ENCODE measurements at regions not wholly inside any gene's neighbourhood (a gene's known extent, or its start where the extent isn't known, plus 50 kb on each side); places are given as distances from the start of the nearest gene placed in this dataset.

DNA sequence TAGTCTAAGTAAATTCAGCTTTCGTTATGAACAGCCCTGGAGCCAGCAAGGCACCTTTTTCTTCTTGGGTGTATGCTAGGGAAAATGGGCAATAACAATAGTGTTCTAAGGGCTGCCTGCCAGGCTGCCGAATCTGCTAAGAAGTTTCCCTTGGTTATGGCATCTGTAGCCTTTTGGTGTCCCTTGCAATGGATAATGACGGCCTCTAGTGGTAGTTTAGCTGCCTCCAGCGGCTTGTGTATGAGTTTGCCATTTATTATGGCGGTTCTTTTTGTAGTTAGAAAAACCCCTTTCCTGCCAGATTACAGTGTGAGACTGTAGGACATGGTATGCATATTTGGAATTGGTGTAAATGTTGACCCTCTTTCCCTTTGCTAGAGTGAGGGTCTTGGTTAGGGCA, 78.9 kb upstream of the SPIN4 start (continued):
- TF ChIP-seq DNMT1 (CRISPR knock-in tag; IDR thresholded peaks at IDR 0.05) (no peak), ZNF772 (CRISPR knock-in tag; IDR thresholded peaks at IDR 0.05) (no peak), MYC (CRISPR knock-in tag; IDR thresholded peaks at IDR 0.05; ENCODE audit: borderline replicate concordance) (no peak)
- TF ChIP-seq, protein P1, sequence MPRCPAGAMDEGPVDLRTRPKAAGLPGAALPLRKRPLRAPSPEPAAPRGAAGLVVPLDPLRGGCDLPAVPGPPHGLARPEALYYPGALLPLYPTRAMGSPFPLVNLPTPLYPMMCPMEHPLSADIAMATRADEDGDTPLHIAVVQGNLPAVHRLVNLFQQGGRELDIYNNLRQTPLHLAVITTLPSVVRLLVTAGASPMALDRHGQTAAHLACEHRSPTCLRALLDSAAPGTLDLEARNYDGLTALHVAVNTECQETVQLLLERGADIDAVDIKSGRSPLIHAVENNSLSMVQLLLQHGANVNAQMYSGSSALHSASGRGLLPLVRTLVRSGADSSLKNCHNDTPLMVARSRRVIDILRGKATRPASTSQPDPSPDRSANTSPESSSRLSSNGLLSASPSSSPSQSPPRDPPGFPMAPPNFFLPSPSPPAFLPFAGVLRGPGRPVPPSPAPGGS (CRISPR knock-in tag; IDR thresholded peaks at IDR 0.05): no peak

DNA sequence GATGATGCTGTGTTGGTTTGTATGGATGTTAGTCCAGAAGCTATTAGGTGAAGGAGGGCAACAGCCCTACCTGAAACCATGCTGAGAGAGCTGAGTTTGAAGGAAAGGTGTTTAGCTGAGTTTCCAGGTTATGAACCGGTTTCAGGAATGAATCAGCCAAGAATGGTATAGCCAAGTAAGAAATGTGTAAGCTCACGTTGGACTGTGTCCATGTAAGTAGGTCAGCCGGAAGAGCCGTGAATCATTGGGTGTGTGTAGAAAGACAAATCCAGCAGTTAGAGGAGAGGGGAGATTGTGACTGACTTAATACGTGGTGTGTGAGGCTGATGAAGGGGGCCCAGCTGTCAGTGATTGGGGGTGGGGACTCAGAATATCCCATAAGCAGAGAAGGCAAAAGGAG, 77.2 kb upstream of the SPIN4 start:
- no peak overlapping the region for H3K4me3 ChIP-seq (replicated peaks in 1 of 3; ENCODE audit: insufficient read depth in 1 of 3, low read depth in 2 of 3, low read length in 3 of 3)
- TF ChIP-seq ZNF160 (CRISPR knock-in tag; IDR thresholded peaks at IDR 0.05) (no peak), ELF1 (CRISPR knock-in tag; IDR thresholded peaks at IDR 0.05) (no peak), ZBTB38 (CRISPR knock-in tag; IDR thresholded peaks at IDR 0.05) (no peak), ZNF7 (CRISPR knock-in tag; IDR thresholded peaks at IDR 0.05) (no peak), REPIN1 (CRISPR knock-in tag; IDR thresholded peaks at IDR 0.05; ENCODE audit: borderline replicate concordance, low read depth) (no peak), SMC3 (IDR thresholded peaks at IDR 0.05; ENCODE audit: low read length) (no peak), MTF1 (CRISPR knock-in tag; IDR thresholded peaks at IDR 0.05) (no peak), POLR2AphosphoS5 (IDR thresholded peaks at IDR 0.05; ENCODE audit: low read depth, low read length) (no peak), FOXO1 (CRISPR knock-in tag; IDR thresholded peaks at IDR 0.05) (no peak), DR1 (CRISPR knock-in tag; IDR thresholded peaks at IDR 0.05) (no peak), JARID2 (CRISPR knock-in tag; IDR thresholded peaks at IDR 0.05; ENCODE audit: insufficient replicate concordance) (no peak), PHF5A (CRISPR knock-in tag; IDR thresholded peaks at IDR 0.05; ENCODE audit: low read depth, unreplicated experiment) (no peak)
- TF ChIP-seq, protein P2, sequence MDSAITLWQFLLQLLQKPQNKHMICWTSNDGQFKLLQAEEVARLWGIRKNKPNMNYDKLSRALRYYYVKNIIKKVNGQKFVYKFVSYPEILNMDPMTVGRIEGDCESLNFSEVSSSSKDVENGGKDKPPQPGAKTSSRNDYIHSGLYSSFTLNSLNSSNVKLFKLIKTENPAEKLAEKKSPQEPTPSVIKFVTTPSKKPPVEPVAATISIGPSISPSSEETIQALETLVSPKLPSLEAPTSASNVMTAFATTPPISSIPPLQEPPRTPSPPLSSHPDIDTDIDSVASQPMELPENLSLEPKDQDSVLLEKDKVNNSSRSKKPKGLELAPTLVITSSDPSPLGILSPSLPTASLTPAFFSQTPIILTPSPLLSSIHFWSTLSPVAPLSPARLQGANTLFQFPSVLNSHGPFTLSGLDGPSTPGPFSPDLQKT (CRISPR knock-in tag; IDR thresholded peaks at IDR 0.05; ENCODE audit: borderline replicate concordance): no peak
- TF ChIP-seq, protein P3, sequence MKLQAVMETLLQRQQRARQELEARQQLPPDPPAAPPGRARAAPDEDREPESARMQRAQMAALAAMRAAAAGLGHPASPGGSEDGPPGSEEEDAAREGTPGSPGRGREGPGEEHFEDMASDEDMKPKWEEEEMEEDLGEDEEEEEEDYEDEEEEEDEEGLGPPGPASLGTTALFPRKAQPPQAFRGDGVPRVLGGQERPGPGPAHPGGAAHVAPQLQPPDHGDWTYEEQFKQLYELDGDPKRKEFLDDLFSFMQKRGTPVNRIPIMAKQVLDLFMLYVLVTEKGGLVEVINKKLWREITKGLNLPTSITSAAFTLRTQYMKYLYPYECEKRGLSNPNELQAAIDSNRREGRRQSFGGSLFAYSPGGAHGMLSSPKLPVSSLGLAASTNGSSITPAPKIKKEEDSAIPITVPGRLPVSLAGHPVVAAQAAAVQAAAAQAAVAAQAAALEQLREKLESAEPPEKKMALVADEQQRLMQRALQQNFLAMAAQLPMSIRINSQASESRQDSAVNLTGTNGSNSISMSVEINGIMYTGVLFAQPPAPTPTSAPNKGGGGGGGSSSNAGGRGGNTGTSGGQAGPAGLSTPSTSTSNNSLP (IDR thresholded peaks at IDR 0.05; ENCODE audit: low read depth, low read length): no peak
- TF ChIP-seq, protein P4, sequence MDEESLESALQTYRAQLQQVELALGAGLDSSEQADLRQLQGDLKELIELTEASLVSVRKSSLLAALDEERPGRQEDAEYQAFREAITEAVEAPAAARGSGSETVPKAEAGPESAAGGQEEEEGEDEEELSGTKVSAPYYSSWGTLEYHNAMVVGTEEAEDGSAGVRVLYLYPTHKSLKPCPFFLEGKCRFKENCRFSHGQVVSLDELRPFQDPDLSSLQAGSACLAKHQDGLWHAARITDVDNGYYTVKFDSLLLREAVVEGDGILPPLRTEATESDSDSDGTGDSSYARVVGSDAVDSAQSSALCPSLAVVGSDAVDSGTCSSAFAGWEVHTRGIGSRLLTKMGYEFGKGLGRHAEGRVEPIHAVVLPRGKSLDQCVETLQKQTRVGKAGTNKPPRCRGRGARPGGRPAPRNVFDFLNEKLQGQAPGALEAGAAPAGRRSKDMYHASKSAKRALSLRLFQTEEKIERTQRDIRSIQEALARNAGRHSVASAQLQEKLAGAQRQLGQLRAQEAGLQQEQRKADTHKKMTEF (CRISPR knock-in tag; IDR thresholded peaks at IDR 0.05): no peak
- TF ChIP-seq, protein P5, sequence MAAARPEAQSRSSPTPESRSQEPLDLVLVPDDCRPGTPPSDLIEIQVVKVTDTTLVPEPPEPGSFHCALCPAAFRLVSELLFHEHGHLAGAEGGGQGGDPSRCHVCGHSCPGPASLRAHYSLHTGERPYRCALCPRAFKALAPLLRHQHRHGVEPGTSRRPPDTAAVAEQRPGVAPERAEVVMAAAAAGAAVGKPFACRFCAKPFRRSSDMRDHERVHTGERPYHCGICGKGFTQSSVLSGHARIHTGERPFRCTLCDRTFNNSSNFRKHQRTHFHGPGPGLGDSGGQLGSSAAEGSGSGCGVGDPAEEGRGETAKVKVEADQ (CRISPR knock-in tag; IDR thresholded peaks at IDR 0.05; ENCODE audit: borderline replicate concordance): no peak

More for the DNA sequence above, 77.2 kb upstream of the SPIN4 start:
- Histone ChIP-seq H3K27me3 (ENCODE audit: control insufficient read depth in 1 of 2, insufficient read depth in 2 of 2, low read length in 2 of 2) (no peaks in the 10 kb centered on the region), H3K4me2 (ENCODE audit: low read depth, low read length) (no peak overlapping the region), H3K36me3 (replicated peaks in 1 of 2; ENCODE audit: control insufficient read depth in 1 of 2, insufficient read depth in 2 of 2, low read length in 2 of 2) (no peaks in the 10 kb centered on the region), H3K9ac (ENCODE audit: insufficient read depth, low read depth, low read length) (no peak overlapping the region), H3K27ac (ENCODE audit: extremely low read length, insufficient read depth, low read length) (no peak overlapping the region), H3K79me2 (ENCODE audit: insufficient read depth, low read length) (no peaks in the 10 kb centered on the region), H4K20me1 (ENCODE audit: insufficient read depth, low read length) (no peaks in the 10 kb centered on the region), H3K9me3 (ENCODE audit: low read length) (no peaks in the 10 kb centered on the region), H2AFZ (ENCODE audit: low read length) (no peak overlapping the region), H3K4me1 (ENCODE audit: insufficient read depth, low read length) (no peaks in the 10 kb centered on the region)
- DNase-seq (ENCODE audit: low spot score) (no peak), ATAC-seq (no peak), FAIRE-seq (no peak)
- CTCF ChIA-PET (ENCODE audit: low intra/inter-chr PET ratio, low total read pairs): no interaction called here
- intact Hi-C loops (cut with micrococcal nuclease; ENCODE audit: unreplicated experiment) (no loop called here), in situ Hi-C loops (cut with HindIII; ENCODE audit: extremely low pct_ligation_motif_present, low pct_unique_long_range_greater_than_20kb) (no loop called here)
- WGBS (ENCODE audit: low lambda C conversion rate): 98% methylated on average over 5 of the region's 5 CpGs
- POLR2A ChIA-PET: no interaction called here
- no TSS peak for BruUV-seq (replicated peaks)

Measured in HepG2 (cell line).